ENCODE measurements at regions not wholly inside any gene's neighbourhood (a gene's known extent, or its start where the extent isn't known, plus 50 kb on each side); places are given as distances from the start of the nearest gene placed in this dataset.

DNA sequence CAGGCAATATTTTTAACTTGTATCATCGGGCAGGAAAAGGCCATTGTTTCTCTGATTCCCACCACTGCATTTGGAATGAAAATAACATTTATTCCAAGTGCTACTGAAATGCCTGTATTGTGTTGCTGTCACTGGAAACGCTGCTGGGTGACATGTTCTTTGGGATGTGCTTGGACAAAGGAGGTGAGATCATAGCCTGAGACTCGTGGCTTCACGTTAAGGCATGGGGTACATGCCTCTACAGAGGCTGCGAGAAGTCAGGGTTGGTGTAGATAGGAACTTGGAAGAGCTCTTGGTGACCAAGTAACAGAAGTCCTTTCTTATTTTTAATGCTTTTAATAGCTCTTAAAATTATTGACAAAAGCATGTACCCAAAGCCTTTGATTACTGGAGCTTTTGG is 58.8 kb upstream of the MAF start:
- no peak for DNase-seq (ENCODE audit: low read depth)

DNA sequence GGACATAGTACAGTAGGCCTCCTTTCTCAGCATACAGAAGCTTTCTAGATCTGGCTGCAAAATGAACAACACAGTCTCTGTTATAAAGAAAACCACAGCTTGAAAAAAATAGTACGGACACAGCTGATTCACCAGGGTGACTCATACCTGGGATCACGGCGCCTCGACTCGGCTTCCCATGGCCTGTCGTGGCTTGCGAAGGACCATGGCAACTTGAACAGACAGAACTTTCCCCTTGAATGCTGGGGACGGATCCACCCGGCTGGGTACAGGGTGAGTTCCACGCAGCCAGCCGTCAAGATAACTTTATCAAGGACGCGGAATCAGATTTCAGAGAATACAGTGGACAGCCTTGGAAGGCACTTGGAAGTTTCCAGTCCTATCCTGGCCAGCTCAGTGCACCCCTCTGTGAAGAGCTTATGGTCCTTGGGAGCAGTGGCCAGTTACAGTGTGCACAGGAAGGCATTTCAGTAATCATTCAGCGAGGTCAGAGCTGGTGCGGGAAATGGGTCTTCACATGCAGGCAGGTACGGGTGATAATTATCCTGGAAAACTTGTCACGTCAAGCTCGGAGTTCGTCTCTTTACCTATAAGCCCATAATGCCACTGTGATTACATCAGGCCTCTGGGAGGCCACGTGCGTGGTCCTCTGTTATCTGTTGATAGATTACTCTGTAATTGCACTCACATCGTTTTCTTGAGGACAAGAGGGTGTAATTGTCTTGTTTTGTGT is 57.9 kb upstream of the MAF start:
- no peak for DNase-seq (ENCODE audit: low read depth)

DNA sequence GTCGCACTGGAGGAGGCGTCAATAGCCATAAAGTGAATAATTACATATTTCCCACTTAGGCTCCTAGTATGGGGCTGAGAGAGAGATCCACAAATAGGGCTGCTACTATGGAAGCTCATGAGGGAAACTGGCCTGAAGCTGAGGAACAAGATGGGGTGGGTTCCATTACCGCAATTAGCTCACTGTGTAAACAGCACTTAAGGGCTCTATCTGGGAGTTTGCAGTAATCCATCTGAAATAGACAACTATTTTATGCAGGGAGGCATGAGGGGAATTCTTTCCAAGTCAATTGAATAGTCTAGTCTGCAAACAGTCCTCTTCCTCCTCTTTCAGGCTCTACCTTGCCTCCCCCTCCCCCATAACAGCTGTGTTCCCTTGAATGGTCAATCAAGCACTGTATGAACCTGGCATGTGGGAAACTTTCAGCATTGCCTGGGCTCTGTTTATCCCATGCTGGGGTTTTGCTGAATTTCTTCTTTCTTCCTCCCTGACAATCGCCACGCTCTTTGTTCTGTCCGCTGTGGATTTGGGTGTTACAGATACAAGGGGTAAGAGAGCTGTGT is 56.1 kb upstream of the MAF start:
- DNase-seq (ENCODE audit: low read depth): no peak

DNA sequence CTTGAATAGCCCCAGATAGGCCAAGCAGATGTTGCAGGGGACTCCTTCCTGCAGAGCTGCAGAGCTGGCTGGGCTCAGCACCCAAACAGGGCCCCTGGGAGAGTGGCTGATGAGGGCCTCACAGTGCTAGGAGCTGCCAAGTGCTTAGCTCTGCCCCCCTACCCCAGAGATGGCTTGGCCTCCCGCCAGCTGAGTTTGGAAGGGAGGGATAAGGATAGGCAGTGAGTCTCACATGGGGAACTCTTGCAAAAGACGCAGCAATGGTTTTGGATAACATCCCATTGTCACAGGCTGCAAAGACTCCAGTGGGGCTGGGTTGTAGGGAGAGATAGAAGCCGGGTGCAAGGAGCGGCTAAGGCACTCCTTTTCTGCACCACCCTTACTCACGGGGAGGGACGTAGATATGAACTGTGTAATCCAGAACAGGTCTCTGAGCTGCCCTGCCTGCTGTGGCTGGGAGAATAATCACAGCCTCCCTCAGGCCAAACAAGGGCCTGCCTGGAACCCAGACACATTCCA is 52.9 kb upstream of the MAF start:
- DNase-seq (ENCODE audit: low read depth): no peak

DNA sequence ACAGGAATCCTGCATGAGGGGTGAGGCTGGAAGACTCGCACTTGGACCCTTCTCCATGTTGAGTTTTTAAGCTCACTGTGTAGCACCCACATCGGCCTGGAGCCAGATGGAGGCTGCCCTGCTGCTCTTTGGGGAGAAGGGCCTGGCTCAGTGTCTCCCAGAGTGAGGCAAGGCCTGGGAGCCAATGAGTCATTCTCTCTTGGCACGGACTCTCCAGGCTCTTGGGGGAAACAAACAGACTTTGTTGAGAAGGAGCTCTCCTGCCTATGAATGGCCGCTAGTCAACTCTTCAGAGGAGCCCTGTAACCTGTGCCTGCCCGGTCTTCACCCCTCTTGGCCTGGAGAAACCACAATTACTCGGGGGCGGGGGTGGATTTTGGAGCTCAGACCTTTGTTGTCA is 50.8 kb upstream of the MAF start:
- no peak for DNase-seq (ENCODE audit: low read depth)

All from forelimb muscle (tissue), 1 donor.